ENCODE measurements at regions not wholly inside any gene's neighbourhood (a gene's known extent, or its start where the extent isn't known, plus 50 kb on each side); places are given as distances from the start of the nearest gene placed in this dataset.

DNA sequence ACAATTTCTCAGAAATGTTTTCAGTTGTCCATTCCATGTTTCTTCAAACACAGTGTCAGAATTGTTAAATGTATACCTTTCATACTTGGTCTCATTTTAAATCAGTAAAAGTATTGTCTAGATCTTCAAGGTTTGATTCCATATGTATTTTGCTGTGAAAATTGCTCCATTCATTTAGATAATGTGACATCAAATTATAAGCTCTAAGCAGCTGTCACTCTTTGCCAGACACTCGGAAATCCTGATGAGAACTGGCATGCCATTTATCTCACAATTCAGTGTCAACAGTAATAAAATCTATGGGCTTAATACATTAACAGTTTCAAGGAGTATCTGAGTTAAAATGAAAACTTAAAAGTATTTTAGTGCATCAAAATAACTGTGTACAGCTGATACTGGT is 1025.3 kb upstream of the EPHA6 start (continued):
- TF ChIP-seq, protein P1, sequence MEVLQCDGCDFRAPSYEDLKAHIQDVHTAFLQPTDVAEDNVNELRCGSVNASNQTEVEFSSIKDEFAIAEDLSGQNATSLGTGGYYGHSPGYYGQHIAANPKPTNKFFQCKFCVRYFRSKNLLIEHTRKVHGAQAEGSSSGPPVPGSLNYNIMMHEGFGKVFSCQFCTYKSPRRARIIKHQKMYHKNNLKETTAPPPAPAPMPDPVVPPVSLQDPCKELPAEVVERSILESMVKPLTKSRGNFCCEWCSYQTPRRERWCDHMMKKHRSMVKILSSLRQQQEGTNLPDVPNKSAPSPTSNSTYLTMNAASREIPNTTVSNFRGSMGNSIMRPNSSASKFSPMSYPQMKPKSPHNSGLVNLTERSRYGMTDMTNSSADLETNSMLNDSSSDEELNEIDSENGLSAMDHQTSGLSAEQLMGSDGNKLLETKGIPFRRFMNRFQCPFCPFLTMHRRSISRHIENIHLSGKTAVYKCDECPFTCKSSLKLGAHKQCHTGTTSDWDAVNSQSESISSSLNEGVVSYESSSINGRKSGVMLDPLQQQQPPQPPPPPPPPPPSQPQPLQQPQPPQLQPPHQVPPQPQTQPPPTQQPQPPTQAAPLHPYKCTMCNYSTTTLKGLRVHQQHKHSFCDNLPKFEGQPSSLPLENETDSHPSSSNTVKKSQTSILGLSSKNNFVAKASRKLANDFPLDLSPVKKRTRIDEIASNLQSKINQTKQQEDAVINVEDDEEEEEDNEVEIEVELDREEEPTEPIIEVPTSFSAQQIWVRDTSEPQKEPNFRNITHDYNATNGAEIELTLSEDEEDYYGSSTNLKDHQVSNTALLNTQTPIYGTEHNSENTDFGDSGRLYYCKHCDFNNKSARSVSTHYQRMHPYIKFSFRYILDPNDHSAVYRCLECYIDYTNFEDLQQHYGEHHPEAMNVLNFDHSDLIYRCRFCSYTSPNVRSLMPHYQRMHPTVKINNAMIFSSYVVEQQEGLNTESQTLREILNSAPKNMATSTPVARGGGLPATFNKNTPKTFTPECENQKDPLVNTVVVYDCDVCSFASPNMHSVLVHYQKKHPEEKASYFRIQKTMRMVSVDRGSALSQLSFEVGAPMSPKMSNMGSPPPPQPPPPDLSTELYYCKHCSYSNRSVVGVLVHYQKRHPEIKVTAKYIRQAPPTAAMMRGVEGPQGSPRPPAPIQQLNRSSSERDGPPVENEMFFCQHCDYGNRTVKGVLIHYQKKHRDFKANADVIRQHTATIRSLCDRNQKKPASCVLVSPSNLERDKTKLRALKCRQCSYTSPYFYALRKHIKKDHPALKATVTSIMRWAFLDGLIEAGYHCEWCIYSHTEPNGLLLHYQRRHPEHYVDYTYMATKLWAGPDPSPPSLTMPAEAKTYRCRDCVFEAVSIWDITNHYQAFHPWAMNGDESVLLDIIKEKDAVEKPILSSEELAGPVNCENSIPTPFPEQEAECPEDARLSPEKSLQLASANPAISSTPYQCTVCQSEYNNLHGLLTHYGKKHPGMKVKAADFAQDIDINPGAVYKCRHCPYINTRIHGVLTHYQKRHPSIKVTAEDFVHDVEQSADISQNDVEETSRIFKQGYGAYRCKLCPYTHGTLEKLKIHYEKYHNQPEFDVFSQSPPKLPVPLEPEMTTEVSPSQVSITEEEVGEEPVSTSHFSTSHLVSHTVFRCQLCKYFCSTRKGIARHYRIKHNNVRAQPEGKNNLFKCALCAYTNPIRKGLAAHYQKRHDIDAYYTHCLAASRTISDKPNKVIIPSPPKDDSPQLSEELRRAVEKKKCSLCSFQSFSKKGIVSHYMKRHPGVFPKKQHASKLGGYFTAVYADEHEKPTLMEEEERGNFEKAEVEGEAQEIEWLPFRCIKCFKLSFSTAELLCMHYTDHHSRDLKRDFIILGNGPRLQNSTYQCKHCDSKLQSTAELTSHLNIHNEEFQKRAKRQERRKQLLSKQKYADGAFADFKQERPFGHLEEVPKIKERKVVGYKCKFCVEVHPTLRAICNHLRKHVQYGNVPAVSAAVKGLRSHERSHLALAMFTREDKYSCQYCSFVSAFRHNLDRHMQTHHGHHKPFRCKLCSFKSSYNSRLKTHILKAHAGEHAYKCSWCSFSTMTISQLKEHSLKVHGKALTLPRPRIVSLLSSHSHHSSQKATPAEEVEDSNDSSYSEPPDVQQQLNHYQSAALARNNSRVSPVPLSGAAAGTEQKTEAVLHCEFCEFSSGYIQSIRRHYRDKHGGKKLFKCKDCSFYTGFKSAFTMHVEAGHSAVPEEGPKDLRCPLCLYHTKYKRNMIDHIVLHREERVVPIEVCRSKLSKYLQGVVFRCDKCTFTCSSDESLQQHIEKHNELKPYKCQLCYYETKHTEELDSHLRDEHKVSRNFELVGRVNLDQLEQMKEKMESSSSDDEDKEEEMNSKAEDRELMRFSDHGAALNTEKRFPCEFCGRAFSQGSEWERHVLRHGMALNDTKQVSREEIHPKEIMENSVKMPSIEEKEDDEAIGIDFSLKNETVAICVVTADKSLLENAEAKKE (CRISPR knock-in tag; IDR thresholded peaks at IDR 0.05), result no peak
- TF ChIP-seq JUNB (IDR thresholded peaks at IDR 0.05; ENCODE audit: unreplicated experiment) (no peak), EZH2 (IDR thresholded peaks at IDR 0.05; ENCODE audit: low read depth, unreplicated experiment) (no peak)

DNA sequence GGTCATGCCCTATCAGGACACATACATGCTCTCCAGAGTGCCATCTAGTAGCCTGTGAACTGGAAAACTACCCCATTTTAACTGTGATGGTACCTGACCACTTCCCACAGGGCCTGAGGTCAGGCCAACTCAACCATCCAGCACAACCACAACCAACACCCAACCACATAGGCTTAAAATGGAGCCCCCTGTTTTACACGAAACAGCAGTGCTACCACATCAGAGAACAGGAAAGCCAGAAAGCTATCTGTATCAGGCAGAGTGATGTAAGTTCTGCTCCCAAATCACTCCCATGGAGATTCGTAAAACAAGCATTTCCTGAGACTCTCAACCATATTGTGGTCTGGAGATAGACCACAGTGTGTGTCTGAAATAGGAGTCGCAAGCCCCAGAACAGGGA is 1017.3 kb upstream of the EPHA6 start:
- H3K9me2 ChIP-seq (ENCODE audit: insufficient read depth), result no peaks in the 10 kb centered on the region; the same call in 1 of the 2 replicates
- Mint-ChIP-seq H3K4me3 (no peak overlapping the region), H3K36me3 (ENCODE audit: low read depth) (no peaks in the 10 kb centered on the region), H3K9me3 (0 out of 3 replicates have a peak, but pooled peaks cover under 1% of the 10 kb centered on the region), H3K27ac (no peak overlapping the region), H3K4me1 (no peaks in the 10 kb centered on the region), H3K27me3 (ENCODE audit: insufficient read depth, low read depth, poor library complexity) (no peaks in the 10 kb centered on the region)
- ATAC-seq (no peak), DNase-seq (ENCODE audit: low spot score) (no peak)
- no peak overlapping the region for H2AFZ ChIP-seq
- H3K4me3 ChIP-seq, result no peak overlapping the region
- no peaks in the 10 kb centered on the region for H3K36me3 ChIP-seq (ENCODE audit: insufficient read depth)
- H3K27me3 ChIP-seq (ENCODE audit: insufficient read depth), result no peaks in the 10 kb centered on the region
- TF ChIP-seq NANOG (IDR thresholded peaks at IDR 0.05; ENCODE audit: borderline replicate concordance) (no peak), EZH2phosphoT487 (IDR thresholded peaks at IDR 0.05; ENCODE audit: unreplicated experiment) (no peak), JUNB (IDR thresholded peaks at IDR 0.05; ENCODE audit: unreplicated experiment) (no peak)
- H3K27ac ChIP-seq (ENCODE audit: low read depth), result no peak overlapping the region
- no peak overlapping the region for H3K4me2 ChIP-seq
- no peaks in the 10 kb centered on the region; the same call in 1 of the 2 replicates for H4K20me1 ChIP-seq (replicated peaks; ENCODE audit: insufficient read depth)
- H3K79me2 ChIP-seq (replicated peaks; ENCODE audit: insufficient read depth), result no peaks in the 10 kb centered on the region
- no peaks in the 10 kb centered on the region for H3K4me1 ChIP-seq (ENCODE audit: insufficient read depth)
- no peaks in the 10 kb centered on the region for H3F3A ChIP-seq (replicated peaks; ENCODE audit: low read depth)

Data from GM23338 (cell line).